HG02981 (cell line): ENCODE measurements at regions not wholly inside any gene's neighbourhood (a gene's known extent, or its start where the extent isn't known, plus 50 kb on each side); places are given as distances from the start of the nearest gene placed in this dataset.
"Not testable (repeated sequence)": the region's sequence is repeated elsewhere in the genome, so short reads cannot be mapped to it uniquely, and the experiment has no call there.

Experiments used
- ATAC-seq: cut with Tn5 transposase; IDR thresholded peaks from one replicate; pipeline ENCODE4 v1.9.1; 2021; ENCODE audit warnings: mild to moderate bottlenecking, moderate library complexity; ENCODE audit not compliant: unreplicated experiment

GRCh38 chrY:26372480-26372879 lies 750.6 kb downstream of the CDY1 start:
- not testable (repeated sequence) for ATAC-seq

DNA sequence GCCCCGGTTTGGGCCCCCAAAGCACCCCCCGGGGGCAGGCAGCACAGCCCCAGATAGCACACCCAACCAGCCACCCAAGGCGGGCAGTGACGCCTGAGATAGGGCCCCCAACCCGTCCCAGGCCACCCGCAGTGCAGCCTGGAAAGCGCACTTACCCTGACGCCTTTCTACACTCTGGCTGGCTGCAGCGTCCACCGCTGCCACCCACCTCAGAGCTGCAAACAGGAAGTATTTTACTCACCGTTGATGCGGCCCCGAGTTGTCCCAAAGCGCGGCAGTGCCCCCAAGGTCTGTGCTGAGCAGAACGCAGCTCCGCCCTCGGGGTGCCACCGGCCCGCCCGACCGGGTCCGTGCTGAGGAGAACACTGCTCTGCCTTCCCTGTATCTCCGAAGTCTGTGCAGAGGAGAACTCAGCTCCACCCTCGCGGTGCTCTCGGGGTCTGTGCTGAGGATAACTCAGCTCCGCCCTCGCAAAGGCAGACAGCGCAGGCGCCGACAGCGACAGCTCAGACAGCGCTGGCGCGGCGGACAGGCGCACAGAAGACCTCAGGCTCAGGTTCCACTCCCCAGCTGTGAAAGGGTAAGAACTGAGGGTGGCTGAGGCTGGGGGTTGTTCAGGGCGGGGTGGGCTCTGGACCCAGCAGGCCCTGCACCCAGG lies 786.9 kb downstream of the CDY1 start:
- ATAC-seq, result no peak

GRCh38 chrY:26409329-26409712 lies 787.4 kb downstream of the CDY1 start:
- ATAC-seq, result no peak
